ENCODE measurements at regions not wholly inside any gene's neighbourhood (a gene's known extent, or its start where the extent isn't known, plus 50 kb on each side); places are given as distances from the start of the nearest gene placed in this dataset.

DNA sequence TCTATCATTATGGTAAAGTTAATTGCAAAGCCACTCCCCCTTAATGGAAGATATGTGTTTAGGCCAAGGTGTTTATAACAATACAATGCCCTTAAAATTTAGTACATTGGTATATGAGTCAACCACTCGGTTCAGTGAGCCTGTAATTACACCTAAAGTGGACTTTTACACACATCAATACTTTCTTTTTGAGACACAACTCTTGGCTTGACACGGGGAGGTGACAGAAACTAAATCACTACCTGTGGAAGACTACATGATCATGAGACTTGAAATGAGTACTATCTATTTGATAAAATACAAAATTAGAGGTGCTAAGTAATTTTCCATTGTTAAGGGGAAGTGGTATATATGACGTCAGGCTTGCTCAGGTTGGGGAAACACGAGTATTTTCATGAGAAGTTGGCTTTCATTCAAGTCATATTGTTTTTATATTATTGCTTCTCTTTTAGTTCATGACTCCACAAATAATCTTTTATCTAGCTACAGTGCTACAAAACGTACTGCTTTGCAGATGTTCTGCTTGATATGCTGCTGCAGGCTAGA, 918.3 kb downstream of the ARAP2 start:
- intact Hi-C loops (cut with DNase I) = no loop called here

DNA sequence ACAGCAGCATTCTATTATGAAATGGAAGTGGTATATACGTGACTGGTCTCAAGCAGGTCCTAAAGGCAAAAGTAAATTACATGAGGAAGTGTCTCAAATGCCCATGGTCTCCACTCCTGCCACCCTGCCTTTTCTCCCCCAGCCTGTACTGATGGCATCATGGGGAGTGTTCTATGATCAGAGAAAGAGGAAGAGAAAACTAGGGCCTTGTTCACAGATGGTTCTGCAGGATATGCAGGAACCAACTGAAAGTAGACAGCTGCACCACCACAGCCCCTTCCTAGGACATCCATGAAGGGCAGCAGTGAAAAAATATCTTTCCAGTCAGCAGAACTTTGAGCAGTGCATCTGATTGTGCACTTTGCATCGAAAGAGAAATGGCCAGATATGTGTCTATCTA, 901.5 kb downstream of the ARAP2 start:
- DNase-seq (ENCODE audit: low spot score) = no peak
- intact Hi-C loops (cut with DNase I) = no loop called here

More for the DNA sequence above, 918.3 kb downstream of the ARAP2 start:
- DNase-seq (ENCODE audit: low spot score) = no peak

DNA sequence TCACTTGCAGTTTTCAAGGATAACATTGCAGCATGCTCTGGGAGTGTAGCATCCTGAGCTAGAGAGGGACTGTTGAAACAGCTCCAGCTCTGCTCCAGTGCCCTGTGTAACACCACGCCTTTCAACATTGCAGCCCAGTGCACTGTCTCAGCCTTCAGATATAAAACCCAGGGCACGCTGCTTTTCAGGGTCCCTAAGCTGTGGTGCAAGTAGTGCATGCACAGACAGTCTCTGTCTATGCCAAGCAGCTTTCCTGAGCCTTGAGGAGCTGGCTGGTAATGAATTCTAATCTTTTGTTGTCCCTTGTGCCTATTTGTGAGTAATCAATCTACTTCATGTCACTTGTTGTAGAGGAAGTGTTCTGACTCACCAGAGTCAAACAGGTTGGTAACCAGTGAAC, 897.0 kb downstream of the ARAP2 start:
- intact Hi-C loops (cut with DNase I) = no loop called here
- no peak for DNase-seq (ENCODE audit: low spot score)

DNA sequence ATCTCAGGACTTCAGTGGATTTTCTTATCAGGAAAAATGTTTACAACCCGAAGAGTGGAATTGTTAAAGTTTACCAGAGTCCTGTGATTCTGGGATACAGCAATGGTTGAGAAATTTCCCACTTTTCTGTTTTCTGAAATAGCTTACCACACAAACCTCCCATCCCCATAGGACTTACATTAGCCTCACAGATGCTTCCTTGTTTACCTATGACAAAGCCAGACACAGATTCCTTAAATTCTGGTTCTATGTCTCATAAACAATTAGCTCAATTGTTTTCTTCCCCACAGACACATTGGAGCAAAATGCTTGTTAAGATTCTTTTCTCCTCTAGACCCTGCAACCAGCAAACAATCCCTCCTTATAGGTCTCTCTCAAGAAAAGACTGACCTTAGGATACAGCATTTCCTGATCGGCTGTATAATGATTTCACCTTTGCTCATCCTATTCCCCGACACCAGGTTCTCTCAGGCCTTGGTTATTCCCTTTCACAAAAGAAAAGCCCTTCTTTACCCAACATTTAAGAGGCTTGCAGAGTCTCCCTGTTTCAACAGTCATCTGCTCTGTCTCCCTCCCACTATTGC, 886.2 kb downstream of the ARAP2 start:
- no peak for DNase-seq (ENCODE audit: low spot score)
- intact Hi-C loops (cut with DNase I) = no loop called here

DNA sequence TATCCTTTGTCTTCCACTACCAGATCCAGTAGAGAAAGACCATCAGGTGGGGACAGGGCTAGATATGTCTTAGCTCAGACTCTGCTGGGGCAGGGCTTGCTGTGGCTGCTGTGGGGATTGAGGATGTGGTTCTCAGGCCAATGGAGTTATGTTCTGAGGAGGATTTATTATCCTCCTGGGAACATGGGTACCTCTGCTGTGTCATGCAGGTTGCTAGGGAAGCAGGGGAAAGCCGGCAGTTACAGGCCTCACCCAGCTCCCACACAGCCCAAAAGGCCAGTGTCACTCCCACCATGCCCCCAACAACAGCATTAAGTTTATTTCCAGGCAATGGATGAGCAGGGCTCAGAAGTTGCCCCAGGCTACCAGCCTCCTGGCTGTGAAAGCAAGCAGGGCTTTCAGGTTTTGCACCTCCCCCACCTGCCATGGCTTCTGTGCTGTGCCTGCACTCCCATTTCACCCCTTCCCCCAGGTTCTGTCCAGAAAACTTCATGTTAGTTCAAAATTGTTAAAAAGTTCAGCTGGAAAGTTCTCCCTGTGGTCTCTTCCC, 879.9 kb downstream of the ARAP2 start:
- intact Hi-C loops (cut with DNase I) = no loop called here
- no peak for DNase-seq (ENCODE audit: low spot score)

DNA sequence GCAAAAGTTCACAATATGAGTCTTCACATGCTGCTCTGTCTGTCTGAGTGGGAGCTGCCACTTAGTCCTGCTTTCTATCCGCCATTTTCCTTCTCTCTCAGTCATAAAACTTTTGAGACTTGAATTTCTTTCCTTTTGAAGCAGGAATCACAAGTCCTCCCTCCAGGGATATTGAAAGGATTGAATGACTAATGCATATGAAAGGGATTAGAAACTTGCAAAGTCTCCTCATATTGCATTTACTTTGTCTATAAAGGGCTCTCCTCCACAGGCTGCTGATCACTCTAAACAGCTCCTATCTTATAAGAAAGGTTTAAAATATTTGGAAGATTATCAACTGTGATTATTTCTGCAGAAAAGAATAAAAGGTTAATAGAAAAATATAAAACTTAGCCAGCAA, 879.1 kb downstream of the ARAP2 start:
- intact Hi-C loops (cut with DNase I) = no loop called here
- no peak for DNase-seq (ENCODE audit: low spot score)

DNA sequence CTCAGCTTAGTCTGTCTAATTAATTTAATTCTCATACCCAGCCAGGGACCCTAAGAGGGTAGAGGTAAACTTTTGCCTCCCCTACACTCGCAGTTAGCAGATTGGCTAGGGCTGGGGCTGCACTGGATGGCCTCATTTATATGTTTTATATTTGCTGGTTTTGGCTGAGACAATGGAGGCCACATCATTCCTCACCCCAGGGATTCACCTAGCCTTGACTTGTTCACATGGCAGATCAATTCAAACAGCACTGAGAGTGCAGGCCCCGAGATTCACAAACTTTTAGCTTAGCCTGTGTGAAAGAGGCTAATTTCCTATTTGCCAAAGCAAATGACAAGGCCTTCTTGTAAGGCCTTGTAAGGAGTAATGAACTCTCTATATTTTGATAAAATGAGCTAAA, 844.4 kb downstream of the ARAP2 start:
- intact Hi-C loops (cut with DNase I) = no loop called here
- DNase-seq (ENCODE audit: low spot score) = no peak

DNA sequence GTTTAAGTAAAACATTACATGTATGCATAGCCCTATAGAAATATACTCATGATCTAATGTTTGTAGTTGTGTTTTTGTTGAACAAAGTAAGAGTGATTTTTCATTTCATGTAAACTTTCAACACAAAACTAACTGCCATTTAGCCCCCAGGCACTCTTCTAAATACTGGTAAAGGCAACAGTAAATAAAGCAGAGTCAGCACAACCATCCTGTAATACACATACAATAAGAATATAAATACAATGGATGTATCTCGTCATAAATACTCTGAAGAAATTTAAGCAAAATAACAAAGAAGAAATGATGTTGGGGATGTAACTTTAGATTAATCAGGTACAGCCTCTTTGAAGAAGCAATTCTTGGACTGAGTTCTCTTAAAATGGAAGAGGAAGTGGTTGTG, 821.2 kb downstream of the ARAP2 start:
- DNase-seq (ENCODE audit: low spot score) = no peak
- intact Hi-C loops (cut with DNase I) = no loop called here

DNA sequence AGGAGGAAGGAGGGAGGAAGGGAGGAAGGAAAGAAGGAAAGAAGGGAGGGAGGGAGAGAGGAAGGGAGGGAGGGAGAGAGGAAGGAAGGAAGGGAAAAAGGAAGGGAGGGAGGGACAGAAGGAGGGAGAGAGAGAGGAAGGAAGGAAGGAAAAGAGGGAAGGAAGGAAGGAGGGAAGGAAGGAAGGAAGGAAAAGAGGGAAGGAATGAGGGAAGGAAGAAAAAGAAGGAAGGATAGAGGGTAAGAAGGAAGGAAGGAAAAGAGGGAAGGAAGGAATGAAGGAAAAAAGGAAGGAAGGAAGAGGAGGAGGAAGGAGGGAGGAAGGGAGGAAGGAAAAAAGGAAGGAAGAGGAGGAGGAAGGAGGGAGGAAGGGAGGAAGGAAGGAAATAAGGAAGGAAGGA, 796.8 kb downstream of the ARAP2 start:
- intact Hi-C loops (cut with DNase I) = no loop called here
- DNase-seq (ENCODE audit: low spot score) = no peak

DNA sequence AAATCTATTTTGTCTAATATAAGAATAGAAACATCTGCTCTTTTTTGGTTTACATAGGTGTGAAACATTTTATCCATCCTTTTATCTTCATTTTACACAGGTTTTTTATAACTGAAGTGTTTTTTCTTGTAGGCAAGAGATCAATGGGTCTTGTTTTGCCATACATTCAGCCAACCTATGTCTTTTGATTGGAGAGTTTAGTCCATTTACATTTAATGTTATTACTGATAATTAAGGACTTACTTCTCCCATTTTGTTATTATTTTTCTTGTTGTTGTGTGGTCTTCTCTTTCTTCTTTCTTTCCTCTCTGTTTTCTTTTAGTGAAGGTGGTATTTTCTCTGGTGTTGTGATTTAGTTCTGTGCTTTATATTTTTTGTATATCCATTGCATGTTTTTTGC, 785.3 kb downstream of the ARAP2 start:
- DNase-seq (ENCODE audit: low spot score) = no peak
- intact Hi-C loops (cut with DNase I) = no loop called here

DNA sequence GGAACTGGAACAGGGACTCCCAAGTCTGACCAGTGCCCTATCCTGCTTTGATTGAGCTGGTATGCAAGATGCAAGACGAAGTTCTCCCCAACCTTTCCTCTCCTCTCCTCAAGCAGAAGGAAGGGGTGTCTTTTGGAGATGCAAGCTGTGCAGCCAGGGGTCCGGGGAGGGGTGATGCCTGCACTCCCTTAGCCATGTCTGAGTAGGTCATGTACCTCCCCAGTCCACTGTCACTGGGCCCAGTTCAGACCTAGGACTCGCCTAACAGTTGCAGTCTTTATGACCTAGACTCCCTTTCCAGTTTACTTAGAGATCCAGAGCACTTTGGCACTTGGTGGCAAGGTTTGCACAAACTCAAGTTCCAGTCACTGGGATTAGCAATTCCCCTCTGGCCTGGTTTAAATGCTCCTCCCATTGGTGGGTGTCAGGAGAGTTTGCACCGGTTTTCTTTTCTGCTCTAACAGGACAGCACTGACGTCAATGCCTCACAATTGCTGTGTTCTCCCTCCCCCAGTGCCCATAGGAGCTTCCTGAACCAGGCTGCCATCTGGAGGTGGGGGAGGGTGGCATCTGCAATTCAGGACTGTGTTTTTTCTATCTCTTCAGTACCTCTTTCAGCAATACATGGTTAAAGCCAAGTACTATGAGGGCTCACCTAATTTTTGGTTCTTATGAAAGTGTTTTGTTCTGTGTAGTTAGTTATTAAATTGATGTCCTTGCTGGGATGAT, 782.2 kb downstream of the ARAP2 start:
- intact Hi-C loops (cut with DNase I) = no loop called here
- DNase-seq (ENCODE audit: low spot score) = no peak

DNA sequence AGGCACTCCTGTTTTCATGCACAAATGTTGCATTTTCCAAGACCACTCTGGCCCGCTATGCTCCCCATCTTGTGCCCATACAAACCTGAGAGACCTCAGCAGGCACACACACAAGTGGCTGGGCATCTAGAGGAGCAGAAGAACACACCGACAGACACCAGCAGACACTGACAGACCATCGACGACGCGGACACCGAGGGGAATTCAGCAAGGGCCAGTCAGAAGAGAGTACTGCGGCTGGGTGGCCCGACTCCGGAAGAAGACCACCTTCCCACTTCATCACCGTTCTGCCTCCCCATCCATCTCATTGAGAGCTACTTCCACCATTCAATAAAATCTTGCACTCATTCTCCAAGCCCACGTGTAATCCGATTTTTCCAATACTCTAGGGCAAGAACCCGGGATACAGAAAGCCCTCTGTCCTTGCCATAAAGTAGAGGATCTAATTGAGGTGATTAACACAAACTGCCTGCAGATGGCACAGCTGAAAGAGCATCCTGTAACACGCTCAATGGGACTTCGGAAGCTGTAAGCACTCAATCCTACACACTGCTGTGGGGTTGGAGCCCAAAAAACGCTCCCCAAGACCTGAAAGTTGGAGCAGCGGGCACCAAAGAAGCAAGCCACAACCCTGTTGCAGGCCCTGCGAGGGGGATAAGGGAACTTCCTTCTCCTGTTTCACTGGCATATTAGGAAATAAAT, 780.9 kb downstream of the ARAP2 start:
- DNase-seq (ENCODE audit: low spot score) = peak; percentile 74
- intact Hi-C loops (cut with DNase I) = no loop called here

DNA sequence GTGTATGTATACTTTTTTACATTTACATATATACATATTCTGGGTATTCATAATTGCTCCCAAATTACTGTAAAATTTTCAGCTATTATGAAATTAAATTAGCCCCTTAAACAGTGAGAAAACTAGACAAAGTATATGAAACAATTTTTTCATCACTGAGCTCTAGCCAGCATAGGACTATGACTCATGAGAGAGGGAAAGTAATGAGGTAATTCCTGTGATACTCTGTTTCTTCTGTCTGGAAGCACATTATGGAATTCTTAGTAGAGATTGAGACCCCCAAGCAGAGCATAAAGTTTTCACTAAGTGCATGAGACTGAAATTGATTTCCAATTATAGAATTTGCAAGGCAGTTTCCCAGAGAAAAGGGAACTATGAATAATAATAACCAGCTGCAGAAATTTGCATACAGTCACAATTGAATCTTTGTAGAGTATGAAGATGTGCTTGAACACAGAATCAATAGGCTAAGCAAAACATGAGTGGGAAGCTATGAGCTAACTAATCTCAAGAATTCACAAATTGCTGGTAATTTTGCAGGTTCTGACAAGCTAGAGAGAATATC, 779.3 kb downstream of the ARAP2 start:
- no peak for DNase-seq (ENCODE audit: low spot score)
- intact Hi-C loops (cut with DNase I) = no loop called here

DNA sequence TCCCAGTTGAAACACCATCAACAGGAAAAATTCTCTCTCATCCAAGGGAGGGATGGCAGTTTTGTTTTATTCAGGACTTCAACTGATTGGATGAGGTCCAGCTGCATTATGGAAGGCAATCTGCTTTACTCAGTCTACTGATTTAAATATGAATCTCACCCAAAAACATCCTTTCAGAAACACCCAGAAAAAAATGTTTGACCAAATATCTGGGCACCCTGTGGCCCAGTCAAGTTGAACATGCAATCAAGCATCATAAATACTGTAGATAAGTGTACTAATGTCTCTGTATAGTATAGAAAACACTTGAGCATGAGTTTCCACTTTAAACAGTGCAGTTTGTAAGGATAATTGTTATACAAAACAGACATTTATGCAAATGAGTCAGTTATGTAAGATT, 753.2 kb downstream of the ARAP2 start:
- intact Hi-C loops (cut with DNase I) = no loop called here
- DNase-seq (ENCODE audit: low spot score) = no peak

DNA sequence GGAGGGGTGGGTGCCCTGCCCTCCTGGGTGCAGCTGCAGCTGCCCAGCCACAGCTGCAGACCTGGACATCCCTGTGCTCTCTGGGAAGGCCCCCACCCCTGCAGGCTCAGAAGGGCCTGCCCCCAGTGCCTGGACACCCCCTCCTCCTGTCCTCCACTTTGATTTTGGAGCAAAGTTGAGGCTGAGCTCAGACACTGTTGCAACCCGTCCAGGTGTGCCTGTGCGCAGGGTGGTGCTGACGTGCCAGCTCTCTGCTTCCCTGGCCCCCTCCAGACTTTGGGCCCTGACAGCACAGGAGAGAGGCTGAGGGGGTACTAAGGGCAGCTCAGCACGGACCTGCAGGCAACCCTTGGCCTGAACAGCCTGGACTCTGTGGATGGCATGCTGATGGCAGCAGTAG, 750.3 kb downstream of the ARAP2 start:
- DNase-seq (ENCODE audit: low spot score) = peak; percentile 37

DNA sequence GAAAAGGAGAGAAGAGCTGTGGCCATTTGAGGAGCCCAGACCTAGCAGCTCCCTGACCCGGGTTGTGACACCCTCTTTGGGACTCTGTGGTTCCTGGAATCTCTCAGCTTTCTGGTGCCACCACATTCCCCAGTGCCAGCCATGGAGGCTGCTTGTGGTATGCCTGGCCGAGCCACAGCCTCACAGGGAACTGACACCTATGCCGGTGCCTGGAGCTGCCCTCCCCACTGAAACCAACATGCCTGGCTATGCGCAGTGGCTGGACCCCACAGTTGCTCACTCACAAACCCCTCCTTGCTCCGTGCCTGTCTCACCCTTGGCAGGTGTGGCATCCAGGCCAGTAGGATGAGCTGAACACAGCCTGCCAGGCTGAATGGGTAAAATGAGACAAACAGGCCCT, 749.4 kb downstream of the ARAP2 start:
- intact Hi-C loops (cut with DNase I) = no loop called here
- peak; percentile 52 for DNase-seq (ENCODE audit: low spot score)

More for the DNA sequence above, 750.3 kb downstream of the ARAP2 start:
- intact Hi-C loops (cut with DNase I) = no loop called here

DNA sequence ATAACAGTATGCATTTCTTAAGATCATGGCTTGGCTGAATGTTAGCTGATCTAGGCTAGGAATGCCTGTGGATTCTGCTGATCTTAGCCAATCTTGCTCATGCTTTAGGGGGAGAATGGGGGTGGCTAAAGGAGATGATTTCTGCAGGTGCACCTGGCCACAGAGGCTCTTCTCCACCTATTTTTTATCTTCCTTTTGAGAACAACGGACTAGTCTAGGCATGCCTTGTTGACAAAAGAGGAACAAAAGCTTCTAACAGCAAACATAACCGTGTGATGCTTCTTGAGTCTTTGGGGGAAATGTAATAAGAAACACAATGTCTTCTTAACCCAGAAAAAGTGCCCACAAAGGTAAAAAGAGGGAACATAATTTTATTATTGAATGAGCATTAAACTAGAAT, 743.5 kb downstream of the ARAP2 start:
- intact Hi-C loops (cut with DNase I) = no loop called here
- DNase-seq (ENCODE audit: low spot score) = no peak

DNA sequence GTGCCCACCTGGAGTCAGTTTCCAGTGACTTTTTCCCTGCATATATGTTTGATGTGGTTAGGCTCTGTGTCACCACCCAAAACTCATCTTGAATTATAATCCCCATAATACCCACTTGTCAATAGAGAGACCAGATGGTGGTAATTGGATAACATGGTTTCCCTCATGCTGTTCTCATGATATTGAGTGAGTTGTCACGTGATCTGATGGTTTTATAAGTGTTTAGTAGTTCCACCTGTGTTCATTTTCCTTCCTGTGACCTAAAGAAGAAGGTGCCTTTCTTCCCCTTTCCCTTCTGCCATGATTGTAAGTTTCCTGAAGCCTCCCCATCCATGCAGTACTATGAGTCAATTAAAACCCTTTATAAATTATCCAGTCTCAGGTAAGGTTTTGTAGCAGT, 740.9 kb downstream of the ARAP2 start:
- no peak for DNase-seq (ENCODE audit: low spot score)
- intact Hi-C loops (cut with DNase I) = no loop called here

DNA sequence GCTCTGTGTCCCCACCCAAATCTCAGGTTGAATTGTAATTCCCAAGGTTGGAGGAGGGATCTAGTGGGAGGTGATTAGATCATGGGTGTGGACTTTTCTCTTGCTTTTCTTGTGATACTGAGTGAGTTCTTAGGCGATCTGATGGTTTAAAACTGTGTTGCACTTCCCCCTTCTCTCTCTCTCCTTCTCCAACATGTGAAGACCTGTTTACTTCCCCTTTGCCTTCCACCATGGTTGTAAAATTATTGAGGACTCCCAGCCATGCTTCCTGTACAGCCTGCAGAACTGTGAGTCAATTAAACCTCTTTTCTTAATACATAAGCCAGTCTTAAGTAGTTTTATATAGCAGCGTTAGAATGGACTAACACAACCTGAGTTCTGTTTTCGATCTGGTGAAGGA, 738.2 kb downstream of the ARAP2 start:
- intact Hi-C loops (cut with DNase I) = no loop called here
- DNase-seq (ENCODE audit: low spot score) = no peak

DNA sequence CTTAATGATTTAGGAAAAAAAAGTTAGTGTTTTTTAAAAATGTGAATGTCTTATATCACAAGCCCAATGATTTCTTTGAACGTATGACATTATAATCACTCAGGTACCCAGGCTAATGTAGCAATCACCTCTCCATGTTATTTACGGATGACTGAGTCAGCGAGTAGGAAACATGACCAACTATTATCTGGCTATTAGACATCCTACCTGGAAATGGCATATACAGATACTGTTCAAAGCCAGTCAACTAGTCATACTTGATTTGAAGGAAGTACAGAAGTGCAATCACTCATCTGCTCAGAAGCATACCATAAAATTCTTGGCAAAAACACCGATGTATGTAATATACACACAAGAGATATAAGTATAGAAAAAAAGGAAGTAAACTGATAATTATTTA, 732.5 kb downstream of the ARAP2 start:
- intact Hi-C loops (cut with DNase I) = no loop called here
- no peak for DNase-seq (ENCODE audit: low spot score)
